ENCODE measurements at regions not wholly inside any gene's neighbourhood (a gene's known extent, or its start where the extent isn't known, plus 50 kb on each side); places are given as distances from the start of the nearest gene placed in this dataset.

DNA sequence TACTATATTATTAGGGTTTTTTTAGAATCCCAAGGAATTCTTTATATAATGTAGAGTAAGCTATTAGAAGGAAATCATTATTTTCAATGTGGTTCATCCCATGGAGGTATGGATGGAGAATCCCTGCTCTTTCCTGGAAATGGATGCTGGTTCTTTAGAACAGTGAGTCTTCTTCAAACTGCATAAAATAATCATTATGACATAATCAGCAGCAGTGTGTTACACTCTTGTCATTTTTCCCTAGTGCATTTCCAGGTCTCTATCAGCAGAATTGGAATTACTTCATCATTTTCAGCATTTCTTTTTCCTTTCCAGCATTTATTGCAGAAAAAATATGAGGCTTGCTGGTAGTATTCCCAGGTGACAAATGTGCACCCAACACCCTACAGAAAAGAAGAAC, 168.1 kb downstream of the ETAA1 start:
- DNase-seq (ENCODE audit: low spot score) (no peak), ATAC-seq (no peak)
- Histone ChIP-seq H3F3A (replicated peaks; ENCODE audit: low read depth) (no peaks in the 10 kb centered on the region), H3K4me3 (no peak overlapping the region), H3K36me3 (ENCODE audit: insufficient read depth) (no peaks in the 10 kb centered on the region), H4K20me1 (replicated peaks; ENCODE audit: insufficient read depth) (no peaks in the 10 kb centered on the region), H3K9me2 (ENCODE audit: insufficient read depth) (0 out of 2 replicates have a peak, but pooled peaks cover 2% of the 10 kb centered on the region), H3K27ac (ENCODE audit: low read depth) (no peak overlapping the region), H3K79me2 (replicated peaks; ENCODE audit: insufficient read depth) (no peaks in the 10 kb centered on the region), H3K4me1 (ENCODE audit: insufficient read depth) (no peaks in the 10 kb centered on the region), H2AFZ (no peak overlapping the region), H3K27me3 (ENCODE audit: insufficient read depth) (no peaks in the 10 kb centered on the region), H3K4me2 (no peak overlapping the region)
- Mint-ChIP-seq H3K9me3 (no peaks in the 10 kb centered on the region), H3K36me3 (ENCODE audit: low read depth) (no peaks in the 10 kb centered on the region), H3K4me1 (no peaks in the 10 kb centered on the region), H3K4me3 (no peak overlapping the region), H3K27ac (no peak overlapping the region), H3K27me3 (ENCODE audit: insufficient read depth, low read depth, poor library complexity) (no peaks in the 10 kb centered on the region)
- TF ChIP-seq NANOG (IDR thresholded peaks at IDR 0.05; ENCODE audit: borderline replicate concordance) (no peak), JUNB (IDR thresholded peaks at IDR 0.05; ENCODE audit: unreplicated experiment) (no peak), STAT1 (IDR thresholded peaks at IDR 0.05; ENCODE audit: unreplicated experiment) (no peak), ETS1 (IDR thresholded peaks at IDR 0.05) (no peak), CREB1 (CRISPR knock-in tag; IDR thresholded peaks at IDR 0.05; ENCODE audit: low read depth) (no peak), ZNF114 (CRISPR knock-in tag; IDR thresholded peaks at IDR 0.05) (no peak), EZH2phosphoT487 (IDR thresholded peaks at IDR 0.05; ENCODE audit: unreplicated experiment) (no peak), REST (IDR thresholded peaks at IDR 0.05; ENCODE audit: unreplicated experiment) (no peak), POLR2AphosphoS5 (IDR thresholded peaks at IDR 0.05; ENCODE audit: low read depth) (no peak), ZNF331 (CRISPR knock-in tag; IDR thresholded peaks at IDR 0.05; ENCODE audit: low read depth) (no peak), EZH2 (IDR thresholded peaks at IDR 0.05; ENCODE audit: low read depth, unreplicated experiment) (no peak)
- TF ChIP-seq, protein P1, sequence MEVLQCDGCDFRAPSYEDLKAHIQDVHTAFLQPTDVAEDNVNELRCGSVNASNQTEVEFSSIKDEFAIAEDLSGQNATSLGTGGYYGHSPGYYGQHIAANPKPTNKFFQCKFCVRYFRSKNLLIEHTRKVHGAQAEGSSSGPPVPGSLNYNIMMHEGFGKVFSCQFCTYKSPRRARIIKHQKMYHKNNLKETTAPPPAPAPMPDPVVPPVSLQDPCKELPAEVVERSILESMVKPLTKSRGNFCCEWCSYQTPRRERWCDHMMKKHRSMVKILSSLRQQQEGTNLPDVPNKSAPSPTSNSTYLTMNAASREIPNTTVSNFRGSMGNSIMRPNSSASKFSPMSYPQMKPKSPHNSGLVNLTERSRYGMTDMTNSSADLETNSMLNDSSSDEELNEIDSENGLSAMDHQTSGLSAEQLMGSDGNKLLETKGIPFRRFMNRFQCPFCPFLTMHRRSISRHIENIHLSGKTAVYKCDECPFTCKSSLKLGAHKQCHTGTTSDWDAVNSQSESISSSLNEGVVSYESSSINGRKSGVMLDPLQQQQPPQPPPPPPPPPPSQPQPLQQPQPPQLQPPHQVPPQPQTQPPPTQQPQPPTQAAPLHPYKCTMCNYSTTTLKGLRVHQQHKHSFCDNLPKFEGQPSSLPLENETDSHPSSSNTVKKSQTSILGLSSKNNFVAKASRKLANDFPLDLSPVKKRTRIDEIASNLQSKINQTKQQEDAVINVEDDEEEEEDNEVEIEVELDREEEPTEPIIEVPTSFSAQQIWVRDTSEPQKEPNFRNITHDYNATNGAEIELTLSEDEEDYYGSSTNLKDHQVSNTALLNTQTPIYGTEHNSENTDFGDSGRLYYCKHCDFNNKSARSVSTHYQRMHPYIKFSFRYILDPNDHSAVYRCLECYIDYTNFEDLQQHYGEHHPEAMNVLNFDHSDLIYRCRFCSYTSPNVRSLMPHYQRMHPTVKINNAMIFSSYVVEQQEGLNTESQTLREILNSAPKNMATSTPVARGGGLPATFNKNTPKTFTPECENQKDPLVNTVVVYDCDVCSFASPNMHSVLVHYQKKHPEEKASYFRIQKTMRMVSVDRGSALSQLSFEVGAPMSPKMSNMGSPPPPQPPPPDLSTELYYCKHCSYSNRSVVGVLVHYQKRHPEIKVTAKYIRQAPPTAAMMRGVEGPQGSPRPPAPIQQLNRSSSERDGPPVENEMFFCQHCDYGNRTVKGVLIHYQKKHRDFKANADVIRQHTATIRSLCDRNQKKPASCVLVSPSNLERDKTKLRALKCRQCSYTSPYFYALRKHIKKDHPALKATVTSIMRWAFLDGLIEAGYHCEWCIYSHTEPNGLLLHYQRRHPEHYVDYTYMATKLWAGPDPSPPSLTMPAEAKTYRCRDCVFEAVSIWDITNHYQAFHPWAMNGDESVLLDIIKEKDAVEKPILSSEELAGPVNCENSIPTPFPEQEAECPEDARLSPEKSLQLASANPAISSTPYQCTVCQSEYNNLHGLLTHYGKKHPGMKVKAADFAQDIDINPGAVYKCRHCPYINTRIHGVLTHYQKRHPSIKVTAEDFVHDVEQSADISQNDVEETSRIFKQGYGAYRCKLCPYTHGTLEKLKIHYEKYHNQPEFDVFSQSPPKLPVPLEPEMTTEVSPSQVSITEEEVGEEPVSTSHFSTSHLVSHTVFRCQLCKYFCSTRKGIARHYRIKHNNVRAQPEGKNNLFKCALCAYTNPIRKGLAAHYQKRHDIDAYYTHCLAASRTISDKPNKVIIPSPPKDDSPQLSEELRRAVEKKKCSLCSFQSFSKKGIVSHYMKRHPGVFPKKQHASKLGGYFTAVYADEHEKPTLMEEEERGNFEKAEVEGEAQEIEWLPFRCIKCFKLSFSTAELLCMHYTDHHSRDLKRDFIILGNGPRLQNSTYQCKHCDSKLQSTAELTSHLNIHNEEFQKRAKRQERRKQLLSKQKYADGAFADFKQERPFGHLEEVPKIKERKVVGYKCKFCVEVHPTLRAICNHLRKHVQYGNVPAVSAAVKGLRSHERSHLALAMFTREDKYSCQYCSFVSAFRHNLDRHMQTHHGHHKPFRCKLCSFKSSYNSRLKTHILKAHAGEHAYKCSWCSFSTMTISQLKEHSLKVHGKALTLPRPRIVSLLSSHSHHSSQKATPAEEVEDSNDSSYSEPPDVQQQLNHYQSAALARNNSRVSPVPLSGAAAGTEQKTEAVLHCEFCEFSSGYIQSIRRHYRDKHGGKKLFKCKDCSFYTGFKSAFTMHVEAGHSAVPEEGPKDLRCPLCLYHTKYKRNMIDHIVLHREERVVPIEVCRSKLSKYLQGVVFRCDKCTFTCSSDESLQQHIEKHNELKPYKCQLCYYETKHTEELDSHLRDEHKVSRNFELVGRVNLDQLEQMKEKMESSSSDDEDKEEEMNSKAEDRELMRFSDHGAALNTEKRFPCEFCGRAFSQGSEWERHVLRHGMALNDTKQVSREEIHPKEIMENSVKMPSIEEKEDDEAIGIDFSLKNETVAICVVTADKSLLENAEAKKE (CRISPR knock-in tag; IDR thresholded peaks at IDR 0.05) = no peak
- TF ChIP-seq, protein P2, sequence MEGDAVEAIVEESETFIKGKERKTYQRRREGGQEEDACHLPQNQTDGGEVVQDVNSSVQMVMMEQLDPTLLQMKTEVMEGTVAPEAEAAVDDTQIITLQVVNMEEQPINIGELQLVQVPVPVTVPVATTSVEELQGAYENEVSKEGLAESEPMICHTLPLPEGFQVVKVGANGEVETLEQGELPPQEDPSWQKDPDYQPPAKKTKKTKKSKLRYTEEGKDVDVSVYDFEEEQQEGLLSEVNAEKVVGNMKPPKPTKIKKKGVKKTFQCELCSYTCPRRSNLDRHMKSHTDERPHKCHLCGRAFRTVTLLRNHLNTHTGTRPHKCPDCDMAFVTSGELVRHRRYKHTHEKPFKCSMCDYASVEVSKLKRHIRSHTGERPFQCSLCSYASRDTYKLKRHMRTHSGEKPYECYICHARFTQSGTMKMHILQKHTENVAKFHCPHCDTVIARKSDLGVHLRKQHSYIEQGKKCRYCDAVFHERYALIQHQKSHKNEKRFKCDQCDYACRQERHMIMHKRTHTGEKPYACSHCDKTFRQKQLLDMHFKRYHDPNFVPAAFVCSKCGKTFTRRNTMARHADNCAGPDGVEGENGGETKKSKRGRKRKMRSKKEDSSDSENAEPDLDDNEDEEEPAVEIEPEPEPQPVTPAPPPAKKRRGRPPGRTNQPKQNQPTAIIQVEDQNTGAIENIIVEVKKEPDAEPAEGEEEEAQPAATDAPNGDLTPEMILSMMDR (conservative IDR thresholded peaks at IDR 0.05; ENCODE audit: low read depth in 2 of 2) = no peak
